NCI-H510A (cell line): ENCODE measurements at regions not wholly inside any gene's neighbourhood (a gene's known extent, or its start where the extent isn't known, plus 50 kb on each side); places are given as distances from the start of the nearest gene placed in this dataset.

Source experiments
- DNase-seq: peaks from one replicate; lab custom pipeline; 2025; lab: John Stamatoyannopoulos, UW

DNA sequence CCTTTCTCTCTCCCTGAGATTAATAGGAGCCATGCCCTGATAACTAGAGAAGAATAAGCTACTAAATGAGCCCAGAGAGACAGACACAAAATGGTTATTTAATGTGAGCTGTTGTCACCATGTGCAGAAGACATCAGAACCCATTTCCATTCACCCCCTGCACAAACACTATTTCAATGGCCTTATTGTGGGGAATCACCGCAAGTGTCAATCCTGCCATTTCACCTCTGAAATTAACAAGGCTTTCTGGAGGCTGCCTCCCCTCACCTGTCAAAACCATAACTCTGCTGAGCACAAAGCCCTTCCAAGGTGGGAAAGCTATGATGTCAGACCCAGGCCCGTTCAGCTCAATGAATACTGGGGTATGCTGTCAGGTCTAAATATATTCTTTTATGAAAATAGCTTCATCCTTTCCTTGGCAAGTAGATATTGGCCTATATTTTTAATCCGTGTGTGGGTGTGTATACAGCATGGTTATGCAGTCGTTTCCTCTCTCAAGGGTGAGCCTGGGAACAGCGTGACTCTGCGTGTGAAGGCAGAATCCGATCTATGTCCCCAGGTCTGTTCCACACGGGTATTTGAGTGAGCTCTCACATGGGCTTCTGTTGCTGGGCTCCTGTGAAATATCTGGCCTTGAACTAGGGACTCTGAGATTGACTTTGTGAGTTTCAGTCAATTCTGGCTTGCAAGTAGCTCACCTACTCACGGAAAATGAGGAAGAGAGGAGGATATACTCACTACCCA, 266.3 kb downstream of the FBXW7 start:
- DNase-seq = no peak

DNA sequence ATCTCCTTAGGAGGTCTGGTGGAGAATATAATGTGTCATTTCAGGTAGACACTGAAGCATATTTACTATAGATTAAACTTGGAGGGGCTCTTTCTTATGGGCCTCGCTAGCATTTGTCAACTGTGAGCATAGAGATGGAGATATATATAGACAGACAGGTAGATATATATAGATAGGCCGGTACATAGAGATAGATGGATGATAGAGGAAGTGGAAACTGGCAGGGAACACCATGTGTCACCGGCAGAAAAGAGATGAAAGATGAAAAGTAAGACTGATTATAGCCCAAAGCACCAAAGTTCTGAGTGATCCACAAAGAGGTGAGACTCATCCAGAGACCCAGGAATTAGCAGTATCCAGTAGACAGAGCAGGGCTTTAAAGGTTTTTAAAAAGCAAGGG, 268.1 kb downstream of the FBXW7 start:
- DNase-seq = no peak

DNA sequence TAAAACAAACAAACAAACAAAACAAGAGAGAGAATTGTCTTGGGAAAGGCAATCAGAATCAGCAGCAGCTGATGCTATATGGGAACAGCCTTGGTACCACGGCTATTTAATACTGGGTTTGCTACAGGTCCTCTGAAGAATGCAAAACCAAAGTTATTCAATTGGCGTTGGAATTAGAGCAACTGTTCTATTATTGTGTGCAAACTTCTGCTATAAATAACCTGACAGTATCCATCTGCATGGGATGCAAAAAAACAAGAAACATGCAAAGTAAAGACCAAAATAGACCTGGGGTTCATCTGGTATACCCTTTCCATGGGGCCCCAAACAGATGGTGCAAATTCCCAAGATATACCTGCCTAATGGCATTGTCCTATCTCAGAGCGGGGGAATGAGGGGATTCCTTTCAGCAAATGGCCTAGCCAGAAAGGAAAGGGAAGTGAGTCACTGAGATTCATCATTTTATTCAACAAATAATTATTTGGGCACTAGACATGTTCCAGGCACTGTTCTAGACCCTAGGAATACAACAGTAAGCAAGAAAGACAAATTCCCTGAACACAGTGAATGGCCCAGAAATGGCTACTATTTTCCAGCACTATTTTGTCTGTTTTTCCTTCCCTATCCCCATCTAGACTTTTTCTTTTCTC, 268.9 kb downstream of the FBXW7 start:
- no peak for DNase-seq

DNA sequence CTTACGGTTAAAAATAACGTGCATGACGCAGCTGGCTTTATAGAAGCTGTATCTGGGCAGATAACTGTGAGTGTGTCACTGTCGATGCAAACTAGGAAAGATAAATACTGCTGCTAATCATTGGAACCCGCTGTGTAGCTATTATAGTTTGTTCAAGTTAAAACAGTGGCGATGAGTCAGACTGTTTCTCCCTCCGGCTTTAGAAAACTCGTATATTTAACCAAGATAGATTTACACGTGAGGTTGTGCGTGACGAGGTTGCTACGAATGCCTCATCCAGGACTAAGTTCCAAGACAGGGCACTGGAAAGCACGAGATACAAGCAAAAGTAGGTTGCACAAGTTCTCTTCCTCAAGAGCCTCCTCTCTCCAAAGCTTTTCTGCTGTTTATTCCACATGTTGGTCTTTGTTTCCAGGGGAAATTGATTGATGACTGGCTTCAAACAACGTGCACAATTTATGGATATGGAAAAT, 270.7 kb downstream of the FBXW7 start:
- DNase-seq = no peak

DNA sequence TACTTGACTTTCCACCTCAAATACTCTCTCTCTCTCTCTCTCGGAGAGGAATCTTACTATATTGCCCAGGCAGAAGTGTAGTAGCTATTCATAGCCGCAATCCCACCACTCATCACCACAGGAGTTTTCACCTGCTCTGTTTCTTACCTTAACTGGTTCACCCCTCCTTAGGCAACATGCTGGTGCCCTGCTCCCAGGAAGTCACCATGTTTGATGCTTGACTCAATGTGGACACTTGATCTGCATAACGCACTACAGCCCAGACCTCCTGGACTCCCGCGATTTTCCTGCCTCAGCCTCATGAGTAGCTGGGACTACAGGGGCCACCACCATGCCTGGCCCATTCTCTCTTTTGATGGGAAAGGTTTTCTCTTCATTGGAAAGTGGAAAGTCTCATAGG, 271.8 kb downstream of the FBXW7 start:
- no peak for DNase-seq

DNA sequence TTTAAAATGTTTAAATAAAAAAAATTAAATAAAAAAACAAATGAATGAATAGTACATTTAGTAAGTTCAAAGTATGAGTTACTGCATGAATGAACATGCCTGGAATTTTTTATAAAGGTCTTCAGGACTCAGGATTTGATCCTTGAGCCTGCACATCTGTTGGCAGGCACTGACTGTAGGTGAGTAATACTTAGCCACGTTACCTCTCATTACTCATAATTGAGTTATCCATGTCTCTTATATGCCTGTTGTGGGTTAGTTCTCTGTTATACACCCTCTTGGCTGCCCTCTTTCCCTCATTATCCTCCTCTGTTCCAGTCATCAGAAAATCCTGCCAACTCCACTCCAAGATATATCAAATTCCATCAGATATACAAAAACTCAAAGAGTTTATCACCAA, 276.0 kb downstream of the FBXW7 start:
- no peak for DNase-seq

DNA sequence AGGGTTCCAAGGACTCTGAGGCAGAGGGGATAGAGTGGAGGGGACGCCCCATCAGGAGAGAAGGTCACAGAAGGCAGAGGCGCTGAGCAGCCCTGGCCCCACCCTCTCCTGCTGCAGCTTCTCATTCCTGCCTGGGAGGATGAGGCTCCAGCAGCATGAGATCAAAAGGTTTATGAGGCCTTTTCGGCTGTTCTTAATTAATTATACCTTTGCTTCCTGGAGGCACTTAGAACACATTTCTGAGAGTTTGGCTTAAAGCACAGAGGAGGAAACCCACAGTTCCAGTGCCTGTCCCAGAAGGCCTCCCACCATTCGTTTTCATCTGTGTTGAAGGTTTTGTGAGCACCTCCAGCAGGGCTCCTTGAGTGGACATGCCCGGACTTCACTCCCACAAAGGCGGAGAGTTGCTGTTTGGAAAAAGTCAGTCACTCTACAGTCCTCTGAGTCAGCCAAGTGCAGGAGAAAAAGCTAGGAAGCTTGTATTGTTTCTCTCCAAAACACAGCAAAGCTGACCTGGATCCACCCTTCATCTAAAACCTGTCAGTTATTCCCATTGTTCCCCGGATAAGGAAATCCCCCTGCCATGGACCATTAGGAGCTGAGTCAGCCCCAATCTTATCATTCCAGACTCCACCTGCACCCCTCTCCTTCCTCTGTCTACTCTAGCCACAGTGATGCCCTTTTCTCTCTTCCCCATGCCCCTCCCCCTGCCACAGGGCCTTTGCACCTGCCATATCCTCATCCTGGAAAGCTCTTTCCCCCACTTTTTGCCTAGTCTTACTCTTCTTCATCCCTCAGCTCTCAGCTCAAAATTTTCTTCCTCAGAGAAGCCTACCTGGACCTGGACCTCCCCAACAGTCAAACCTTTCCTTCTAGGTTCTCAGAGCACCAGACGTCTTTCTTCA, 276.8 kb downstream of the FBXW7 start:
- no peak for DNase-seq

DNA sequence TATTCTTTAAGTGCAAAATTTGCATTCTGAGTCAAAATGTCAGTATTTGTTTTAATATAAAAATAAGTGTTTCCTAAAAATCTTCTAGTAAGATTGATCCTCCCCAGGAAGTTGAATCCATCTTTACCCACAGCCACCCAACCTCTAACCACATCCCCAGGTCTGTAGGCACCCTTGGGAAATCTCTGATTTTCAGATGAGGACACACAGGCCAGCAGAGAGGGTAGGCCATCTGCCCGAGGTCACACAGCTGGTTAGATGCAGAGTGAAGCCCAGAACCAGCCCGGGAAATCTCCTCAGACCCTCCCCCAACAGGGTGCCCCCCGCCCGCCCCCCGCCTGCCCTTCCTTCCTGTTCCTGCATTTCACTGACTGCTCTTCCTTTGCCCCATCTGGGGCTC, 277.5 kb downstream of the FBXW7 start:
- no peak for DNase-seq

DNA sequence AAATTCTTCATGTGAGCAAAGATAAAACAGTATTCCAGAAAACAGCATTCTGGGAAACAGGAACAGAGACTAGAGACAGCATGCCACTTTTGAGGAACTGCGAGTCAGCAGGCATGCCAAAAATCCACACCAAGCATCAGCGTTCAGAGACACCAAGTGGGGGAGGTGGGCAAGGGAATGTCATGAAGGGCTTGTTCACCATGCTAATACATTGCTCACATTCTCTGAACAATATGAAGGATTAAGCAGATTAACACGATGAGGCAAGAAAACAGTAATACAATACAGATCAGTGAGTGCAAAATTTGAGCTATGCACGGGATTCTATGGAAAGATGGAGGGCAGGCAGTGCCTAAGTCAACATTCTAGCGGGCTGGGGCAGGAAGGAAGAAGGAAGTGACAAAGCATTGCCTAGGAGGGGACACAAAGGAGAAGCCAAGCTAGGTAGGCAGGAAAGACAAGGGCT, 278.3 kb downstream of the FBXW7 start:
- DNase-seq = no peak

DNA sequence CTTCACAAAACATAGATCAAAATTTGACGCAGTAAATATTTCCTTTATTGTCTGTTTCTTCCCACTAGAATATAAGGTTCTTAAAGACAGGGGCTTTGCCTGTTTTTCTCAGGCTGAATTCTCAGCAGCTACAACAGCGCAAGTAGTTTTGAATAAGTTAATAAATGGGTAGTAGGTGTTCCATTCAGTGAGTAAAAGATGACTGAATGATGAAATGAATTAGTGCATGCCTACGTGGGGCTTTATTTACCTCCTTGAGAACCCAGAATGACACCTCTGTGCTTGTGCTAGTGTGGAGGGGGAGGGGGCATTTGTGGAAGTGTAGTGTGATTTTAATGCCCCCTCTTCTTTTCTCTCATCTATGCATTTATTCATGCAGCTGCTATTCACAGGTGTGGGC, 278.9 kb downstream of the FBXW7 start:
- DNase-seq = no peak

DNA sequence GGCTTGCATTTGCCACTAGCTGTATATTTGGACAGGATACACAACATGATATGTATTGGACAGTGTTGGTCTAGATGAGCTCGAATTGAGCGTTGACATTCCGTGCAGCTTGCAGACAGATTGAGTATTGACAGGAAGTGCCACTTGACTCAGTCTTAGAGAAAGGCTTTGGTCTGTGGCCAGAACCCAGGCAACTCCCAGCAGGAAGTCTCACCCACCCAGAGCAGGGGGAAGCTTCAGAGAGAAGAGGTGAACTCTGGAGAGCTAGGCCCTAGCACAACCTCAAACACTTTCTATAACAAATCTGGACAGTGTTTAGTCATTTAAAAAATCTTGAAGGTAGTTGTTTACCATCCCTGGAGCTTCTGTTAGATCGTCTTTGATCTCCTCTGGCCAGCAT, 280.5 kb downstream of the FBXW7 start:
- peak; percentile 43 for DNase-seq

DNA sequence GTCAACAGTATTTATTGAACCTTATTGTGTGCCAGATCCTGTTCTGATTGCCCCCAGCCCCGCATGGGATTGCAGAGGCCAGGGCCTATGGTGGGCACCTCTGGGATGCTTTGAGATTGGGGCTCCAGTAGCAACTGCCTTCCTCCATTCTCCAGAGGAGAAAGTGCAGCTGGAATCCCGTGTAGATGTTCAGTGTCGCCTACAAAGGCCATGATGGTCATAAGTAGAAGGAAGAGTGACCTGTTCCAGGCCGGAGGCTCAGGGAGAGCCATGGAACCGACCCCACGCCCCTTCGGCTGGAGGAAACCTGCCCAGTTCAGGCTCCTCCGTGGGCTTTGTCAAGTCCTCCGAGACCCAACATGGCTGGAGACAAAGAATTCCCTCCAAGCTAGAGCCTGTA, 287.5 kb downstream of the FBXW7 start:
- no peak for DNase-seq

DNA sequence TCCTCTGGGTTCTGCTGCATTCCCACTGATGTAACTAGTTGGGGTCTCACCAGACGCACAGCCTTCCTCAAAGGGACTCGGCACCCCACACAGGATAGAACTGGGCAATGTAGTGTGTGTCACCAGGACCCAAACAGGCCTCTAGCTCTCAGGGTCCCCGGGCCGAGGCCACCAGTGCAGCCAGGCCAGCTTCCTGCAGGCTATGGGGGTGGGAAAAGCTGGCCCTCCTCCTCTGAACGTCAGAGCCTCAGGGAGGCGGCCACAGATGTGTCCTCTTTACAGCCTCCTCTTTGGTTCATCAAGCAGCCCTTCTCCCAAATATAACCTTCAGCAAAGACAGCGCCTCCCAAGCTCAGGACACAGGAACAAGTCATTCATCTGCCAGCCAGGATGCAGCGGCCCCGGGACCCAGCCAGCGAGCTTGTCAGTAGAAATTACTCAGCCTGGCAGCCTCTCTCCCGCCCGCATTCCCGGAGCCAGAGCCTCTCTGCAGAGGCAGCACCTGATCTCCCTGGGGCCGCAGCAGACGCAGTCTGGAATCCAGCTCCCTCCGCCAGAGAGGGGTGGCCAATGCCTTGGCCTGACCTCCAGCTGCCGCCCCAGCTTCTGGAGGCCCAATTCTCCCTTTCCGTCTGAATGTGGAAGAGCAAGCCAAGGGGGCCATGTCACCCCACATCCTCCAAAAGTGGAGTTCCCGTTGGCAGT, 288.5 kb downstream of the FBXW7 start:
- DNase-seq = no peak

DNA sequence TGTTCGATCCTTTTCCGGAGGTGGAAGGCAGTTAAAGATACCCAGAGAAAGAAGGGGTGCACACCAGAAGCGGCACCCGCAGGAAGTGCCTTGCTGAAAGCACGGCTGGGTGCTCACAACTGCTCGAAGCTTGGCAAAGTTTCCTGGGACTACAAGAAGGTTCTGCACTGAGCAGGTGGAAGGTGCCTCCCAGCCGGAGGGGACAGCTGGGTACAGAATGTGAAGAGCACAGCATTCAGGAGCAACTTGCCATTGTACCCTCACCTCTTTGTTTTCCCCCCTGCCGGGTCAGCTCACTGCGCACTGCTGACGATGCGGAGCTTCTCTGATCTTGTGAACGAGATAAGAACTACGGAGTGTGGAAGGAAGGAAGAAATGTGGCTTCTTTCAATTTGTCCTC, 289.2 kb downstream of the FBXW7 start:
- no peak for DNase-seq

DNA sequence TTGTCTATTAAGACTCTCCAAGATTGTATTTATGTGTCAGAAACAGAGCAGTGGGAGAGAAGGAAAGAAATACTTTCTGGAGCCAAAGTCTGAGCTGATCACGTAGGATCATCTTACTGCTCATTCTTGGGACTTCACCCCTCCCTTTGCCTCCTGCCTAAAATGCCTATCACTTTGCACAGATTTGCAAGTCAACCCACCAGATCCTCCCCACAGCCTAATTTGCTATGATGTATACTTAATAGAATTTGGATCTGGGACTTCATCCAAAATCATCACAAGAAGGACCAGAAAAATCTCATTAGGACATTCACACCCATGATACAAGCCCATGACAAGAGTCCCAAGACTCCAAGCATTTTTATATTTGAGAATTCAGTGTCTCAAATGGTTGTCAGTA, 290.2 kb downstream of the FBXW7 start:
- no peak for DNase-seq

DNA sequence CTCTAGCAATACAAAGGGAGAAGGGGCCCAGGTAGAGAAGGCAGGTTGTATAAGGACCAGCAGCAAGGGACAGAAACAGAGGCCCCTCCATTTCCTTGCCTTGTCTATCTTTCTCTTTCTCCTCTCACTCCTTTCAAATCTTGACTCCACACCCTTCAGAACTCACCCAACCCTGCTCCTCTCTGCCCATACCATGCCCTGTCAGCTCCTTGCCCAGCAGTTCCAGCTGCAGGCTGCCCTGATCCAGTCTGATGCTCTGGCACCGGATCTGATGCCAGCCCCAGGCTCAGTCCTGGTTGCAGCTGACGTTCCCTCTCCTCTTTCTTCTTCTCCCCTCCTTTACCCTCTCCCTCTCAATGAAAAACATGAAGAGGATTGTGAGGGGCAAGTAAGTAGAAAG, 291.2 kb downstream of the FBXW7 start:
- DNase-seq = no peak

DNA sequence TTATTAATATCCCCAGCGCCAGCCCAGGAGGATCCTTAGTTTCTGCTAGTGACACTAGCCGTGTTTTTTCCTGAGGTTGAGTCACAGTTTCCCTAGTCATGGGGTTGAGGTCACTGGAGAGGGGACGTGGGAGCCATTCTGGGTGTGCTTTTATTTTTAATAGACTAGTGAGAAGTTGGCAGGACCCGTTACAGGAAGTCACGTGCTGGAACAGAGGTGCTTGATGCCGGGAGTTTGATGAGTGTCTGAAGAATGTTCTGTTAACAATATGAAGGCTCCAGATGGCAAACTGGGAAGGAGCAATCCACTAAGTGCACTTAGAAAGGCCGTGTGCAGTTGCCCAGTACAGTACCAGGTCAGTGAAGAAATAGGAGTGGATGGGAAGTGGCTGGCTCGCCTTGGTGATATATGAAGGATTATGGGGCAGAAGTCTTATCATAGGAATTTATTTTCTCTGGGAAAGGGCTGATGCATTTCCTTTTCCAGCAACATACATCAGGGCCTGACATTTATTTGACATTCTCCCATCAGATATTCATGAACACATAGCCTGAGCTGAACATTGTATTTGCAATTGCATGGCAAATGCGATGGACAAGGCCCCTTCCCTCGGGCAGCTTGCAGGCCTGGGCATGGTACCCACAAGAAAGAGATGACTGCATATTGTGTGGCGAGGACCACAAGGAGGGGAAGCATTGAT, 291.8 kb downstream of the FBXW7 start:
- DNase-seq = no peak

DNA sequence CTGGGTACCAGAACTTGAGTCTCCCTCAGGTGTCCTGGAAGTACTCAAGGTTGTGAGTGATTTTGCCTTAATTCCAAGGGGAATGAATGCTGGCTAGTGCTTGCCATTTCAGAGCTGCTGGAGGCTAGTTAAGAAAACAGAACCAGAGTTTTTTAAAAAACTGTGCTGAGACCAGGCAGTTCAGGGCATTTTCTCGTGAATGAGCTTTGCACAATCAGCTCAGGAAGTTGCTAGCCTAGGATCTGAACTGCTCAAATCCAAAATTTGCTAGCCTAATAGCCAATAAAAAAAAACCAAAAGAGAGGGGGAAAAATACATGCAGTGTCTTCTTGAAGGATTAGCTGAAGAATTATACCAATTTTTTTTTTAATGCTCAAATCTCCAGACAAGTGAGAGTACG, 292.7 kb downstream of the FBXW7 start:
- no peak for DNase-seq

DNA sequence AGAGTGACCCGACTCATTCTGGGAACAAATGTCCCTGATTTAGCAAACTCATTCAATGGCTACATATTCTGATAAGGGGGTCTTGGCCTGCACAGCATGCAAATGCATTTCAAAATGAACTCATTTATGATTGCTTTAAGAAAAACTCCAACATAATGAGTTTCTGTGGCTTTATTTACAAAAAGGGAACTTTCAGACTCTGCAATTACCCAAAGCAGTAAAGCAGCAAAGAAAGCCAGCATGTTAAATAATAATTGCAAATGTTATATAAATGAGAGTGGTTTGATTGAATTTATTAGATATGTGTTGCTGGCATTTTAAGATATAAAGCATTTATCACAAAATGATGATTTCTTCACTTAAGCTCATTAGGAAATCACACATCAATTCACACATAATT, 295.7 kb downstream of the FBXW7 start:
- no peak for DNase-seq

DNA sequence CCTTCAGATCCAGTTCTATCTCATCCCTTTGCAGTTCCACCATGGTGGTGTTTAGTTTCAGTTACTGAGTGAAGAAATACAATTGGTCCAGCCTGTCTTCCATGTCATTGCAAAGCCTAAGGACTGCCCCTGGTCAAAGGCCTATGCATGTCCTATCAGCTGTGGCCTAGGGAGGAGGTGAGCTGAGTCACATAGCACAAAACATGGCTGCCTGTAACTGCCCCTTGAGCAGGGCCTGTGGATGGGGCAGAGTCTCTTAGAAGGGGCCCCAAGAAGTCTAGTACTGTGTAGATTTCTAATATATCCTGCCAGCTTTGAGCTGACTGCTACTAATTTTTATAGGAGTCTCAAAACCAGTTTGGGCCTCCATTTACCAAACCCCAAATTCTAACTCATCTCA, 296.7 kb downstream of the FBXW7 start:
- DNase-seq = no peak

DNA sequence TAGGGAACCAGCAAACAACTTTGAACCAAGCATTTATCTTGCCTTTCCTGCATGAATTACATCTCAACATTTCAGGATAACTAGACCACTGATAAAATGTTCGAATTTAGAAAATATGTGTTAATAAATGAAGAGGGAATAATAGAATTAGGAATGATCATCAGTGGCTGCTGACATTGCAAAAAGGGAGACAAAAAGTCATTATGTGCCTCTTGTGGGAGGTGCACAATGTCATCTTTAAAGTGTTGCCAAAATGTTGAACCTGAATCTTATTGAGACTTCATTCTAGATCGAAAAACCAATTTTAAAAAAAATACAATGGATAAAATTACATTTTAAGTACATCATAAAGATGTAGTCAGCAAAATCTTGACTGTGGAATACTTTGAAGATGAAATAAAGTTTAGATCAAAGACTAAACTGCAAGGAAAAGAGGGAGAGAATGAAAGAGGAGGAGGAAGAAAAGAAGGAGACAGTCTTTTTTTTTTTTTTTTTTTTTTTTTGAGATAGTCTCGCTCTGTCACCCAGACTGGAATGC, 299.3 kb downstream of the FBXW7 start:
- no peak for DNase-seq
